ENCODE measurements at regions not wholly inside any gene's neighbourhood (a gene's known extent, or its start where the extent isn't known, plus 50 kb on each side); places are given as distances from the start of the nearest gene placed in this dataset.

- Histone ChIP-seq H3K4me3 (ENCODE audit: low read length, poor library complexity, severe bottlenecking) (no peak overlapping the region), H3K36me3 (ENCODE audit: insufficient read depth, low read length) (no peaks in the 10 kb centered on the region), H4K20me1 (ENCODE audit: insufficient read depth, low read length, poor library complexity, severe bottlenecking) (no peaks in the 10 kb centered on the region), H3K4me2 (ENCODE audit: low read depth, low read length, poor library complexity, severe bottlenecking) (no peak overlapping the region), H3K9me3 (ENCODE audit: insufficient read depth, low read depth, low read length) (no peaks in the 10 kb centered on the region), H3F3A (ENCODE audit: low read depth) (no peaks in the 10 kb centered on the region), H3K27me3 (ENCODE audit: insufficient read depth, low read length, poor library complexity, severe bottlenecking) (no peaks in the 10 kb centered on the region), H3K4me1 (ENCODE audit: insufficient read depth, low read length, poor library complexity, severe bottlenecking) (no peaks in the 10 kb centered on the region), H2AFZ (ENCODE audit: low read length) (no peak overlapping the region), H3K79me2 (ENCODE audit: insufficient read depth, low read length) (no peaks in the 10 kb centered on the region), H3K9ac (ENCODE audit: low read depth, low read length, poor library complexity, severe bottlenecking) (no peak overlapping the region), H3K9me2 (replicated peaks; ENCODE audit: low read depth, low read length) (no peaks in the 10 kb centered on the region)
- TF ChIP-seq, protein P1, sequence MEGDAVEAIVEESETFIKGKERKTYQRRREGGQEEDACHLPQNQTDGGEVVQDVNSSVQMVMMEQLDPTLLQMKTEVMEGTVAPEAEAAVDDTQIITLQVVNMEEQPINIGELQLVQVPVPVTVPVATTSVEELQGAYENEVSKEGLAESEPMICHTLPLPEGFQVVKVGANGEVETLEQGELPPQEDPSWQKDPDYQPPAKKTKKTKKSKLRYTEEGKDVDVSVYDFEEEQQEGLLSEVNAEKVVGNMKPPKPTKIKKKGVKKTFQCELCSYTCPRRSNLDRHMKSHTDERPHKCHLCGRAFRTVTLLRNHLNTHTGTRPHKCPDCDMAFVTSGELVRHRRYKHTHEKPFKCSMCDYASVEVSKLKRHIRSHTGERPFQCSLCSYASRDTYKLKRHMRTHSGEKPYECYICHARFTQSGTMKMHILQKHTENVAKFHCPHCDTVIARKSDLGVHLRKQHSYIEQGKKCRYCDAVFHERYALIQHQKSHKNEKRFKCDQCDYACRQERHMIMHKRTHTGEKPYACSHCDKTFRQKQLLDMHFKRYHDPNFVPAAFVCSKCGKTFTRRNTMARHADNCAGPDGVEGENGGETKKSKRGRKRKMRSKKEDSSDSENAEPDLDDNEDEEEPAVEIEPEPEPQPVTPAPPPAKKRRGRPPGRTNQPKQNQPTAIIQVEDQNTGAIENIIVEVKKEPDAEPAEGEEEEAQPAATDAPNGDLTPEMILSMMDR (conservative IDR thresholded peaks at IDR 0.05; ENCODE audit: low read length), result no peak
- no peak for TF ChIP-seq EZH2phosphoT487 (IDR thresholded peaks at IDR 0.05; ENCODE audit: borderline replicate concordance)
Measured at GRCh38 chr4:176849076-176849475, 56.4 kb upstream of the VEGFC start.

- H4K20me1 ChIP-seq (ENCODE audit: insufficient read depth, low read length, poor library complexity, severe bottlenecking), result no peaks in the 10 kb centered on the region
- no peak overlapping the region for H3K9ac ChIP-seq (ENCODE audit: low read depth, low read length, poor library complexity, severe bottlenecking)
- H3K9me2 ChIP-seq (replicated peaks; ENCODE audit: low read depth, low read length), result no peaks in the 10 kb centered on the region
- H2AFZ ChIP-seq (ENCODE audit: low read length), result no peak overlapping the region
- no peaks in the 10 kb centered on the region for H3K36me3 ChIP-seq (ENCODE audit: insufficient read depth, low read length)
- H3K9me3 ChIP-seq (ENCODE audit: insufficient read depth, low read depth, low read length), result no peaks in the 10 kb centered on the region
- no peak overlapping the region for H3K4me3 ChIP-seq (ENCODE audit: low read length, poor library complexity, severe bottlenecking)
- H3K27me3 ChIP-seq (ENCODE audit: insufficient read depth, low read length, poor library complexity, severe bottlenecking), result no peaks in the 10 kb centered on the region
- TF ChIP-seq EZH2phosphoT487 (IDR thresholded peaks at IDR 0.05; ENCODE audit: borderline replicate concordance), result no peak
- TF ChIP-seq, protein P1 (conservative IDR thresholded peaks at IDR 0.05; ENCODE audit: low read length), result no peak
- H3K79me2 ChIP-seq (ENCODE audit: insufficient read depth, low read length), result no peaks in the 10 kb centered on the region
- no peak overlapping the region for H3K4me2 ChIP-seq (ENCODE audit: low read depth, low read length, poor library complexity, severe bottlenecking)
- H3F3A ChIP-seq (ENCODE audit: low read depth), result no peaks in the 10 kb centered on the region
- no peaks in the 10 kb centered on the region for H3K4me1 ChIP-seq (ENCODE audit: insufficient read depth, low read length, poor library complexity, severe bottlenecking)
Measured at GRCh38 chr4:176850436-176850835, 57.7 kb upstream of the VEGFC start.

DNA sequence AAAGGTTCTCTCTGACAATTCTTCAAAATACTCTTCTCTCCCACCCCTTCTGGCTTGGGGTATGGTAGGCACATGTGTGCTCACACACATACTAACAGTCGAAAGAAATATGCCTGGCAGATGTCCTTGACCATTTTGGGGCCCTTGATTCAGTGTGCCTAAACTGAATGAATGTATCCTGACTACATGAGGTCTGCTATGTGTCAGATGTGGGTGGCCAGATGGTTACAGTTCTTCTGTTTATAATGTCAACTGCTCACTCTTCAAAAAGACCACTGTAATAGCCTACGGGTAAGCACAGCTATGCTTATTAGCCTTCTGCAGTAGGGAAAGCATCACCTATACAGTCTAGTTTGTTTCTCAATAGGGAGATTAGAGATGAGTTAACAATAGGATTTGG, 63.7 kb upstream of the VEGFC start:
- H3K9me3 ChIP-seq (ENCODE audit: insufficient read depth, low read depth, low read length), result no peaks in the 10 kb centered on the region
- H2AFZ ChIP-seq (ENCODE audit: low read length), result no peak overlapping the region
- H3K4me1 ChIP-seq (ENCODE audit: insufficient read depth, low read length, poor library complexity, severe bottlenecking), result no peaks in the 10 kb centered on the region
- TF ChIP-seq, protein P1 (conservative IDR thresholded peaks at IDR 0.05; ENCODE audit: low read length), result no peak
- no peak for TF ChIP-seq EZH2phosphoT487 (IDR thresholded peaks at IDR 0.05; ENCODE audit: borderline replicate concordance)
- no peak overlapping the region for H3K4me2 ChIP-seq (ENCODE audit: low read depth, low read length, poor library complexity, severe bottlenecking)
- H3K4me3 ChIP-seq (ENCODE audit: low read length, poor library complexity, severe bottlenecking), result no peak overlapping the region
- no peak overlapping the region for H3K9ac ChIP-seq (ENCODE audit: low read depth, low read length, poor library complexity, severe bottlenecking)
- no peaks in the 10 kb centered on the region for H3K79me2 ChIP-seq (ENCODE audit: insufficient read depth, low read length)
- H3K36me3 ChIP-seq (ENCODE audit: insufficient read depth, low read length), result no peaks in the 10 kb centered on the region
- H4K20me1 ChIP-seq (ENCODE audit: insufficient read depth, low read length, poor library complexity, severe bottlenecking), result no peaks in the 10 kb centered on the region
- H3K27me3 ChIP-seq (ENCODE audit: insufficient read depth, low read length, poor library complexity, severe bottlenecking), result no peaks in the 10 kb centered on the region
- H3K9me2 ChIP-seq (replicated peaks; ENCODE audit: low read depth, low read length), result no peaks in the 10 kb centered on the region
- no peaks in the 10 kb centered on the region for H3F3A ChIP-seq (ENCODE audit: low read depth)

All from Loucy (cell line).